IPS DF 19.7 (cell line): ENCODE measurements at regions not wholly inside any gene's neighbourhood (a gene's known extent, or its start where the extent isn't known, plus 50 kb on each side); places are given as distances from the start of the nearest gene placed in this dataset.

Experiments
- DNase-seq: peaks from one replicate; pipeline ENCODE4 v3.0.0-alpha.2; 2013; ENCODE audit warnings: low read depth, low spot score

DNA sequence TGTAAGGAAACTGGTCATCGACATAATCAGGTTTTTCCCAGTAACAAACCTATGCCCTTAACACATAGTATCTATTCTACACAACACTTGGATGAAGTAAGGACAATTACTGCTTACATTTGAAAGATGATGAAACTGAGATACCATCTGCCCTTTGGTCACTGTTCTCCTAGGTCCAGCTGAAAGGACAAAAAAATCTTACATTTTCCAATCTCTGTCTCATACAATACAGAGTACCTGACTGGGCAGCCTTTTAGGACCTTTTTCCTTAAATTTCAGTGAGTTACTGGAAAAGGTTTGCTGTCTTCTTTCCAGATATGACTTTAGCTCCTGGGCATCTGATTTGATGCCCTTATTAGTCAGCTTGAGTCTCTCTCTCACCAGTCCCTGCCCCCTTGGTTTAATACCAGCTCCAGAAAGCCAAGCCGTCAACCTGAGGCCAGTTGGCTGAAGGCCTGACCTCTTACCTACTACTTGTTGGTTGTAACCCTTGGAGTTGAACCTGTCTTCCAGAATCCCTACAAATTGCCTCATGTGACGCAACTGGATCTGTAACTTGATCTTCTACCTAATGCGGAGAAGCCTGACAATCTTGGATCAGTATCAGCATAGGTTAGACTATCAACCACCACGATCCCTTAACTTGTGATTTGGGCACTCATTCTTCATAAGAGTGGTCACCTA lies 355.3 kb upstream of the ZNF385D start:
- no peak for DNase-seq

DNA sequence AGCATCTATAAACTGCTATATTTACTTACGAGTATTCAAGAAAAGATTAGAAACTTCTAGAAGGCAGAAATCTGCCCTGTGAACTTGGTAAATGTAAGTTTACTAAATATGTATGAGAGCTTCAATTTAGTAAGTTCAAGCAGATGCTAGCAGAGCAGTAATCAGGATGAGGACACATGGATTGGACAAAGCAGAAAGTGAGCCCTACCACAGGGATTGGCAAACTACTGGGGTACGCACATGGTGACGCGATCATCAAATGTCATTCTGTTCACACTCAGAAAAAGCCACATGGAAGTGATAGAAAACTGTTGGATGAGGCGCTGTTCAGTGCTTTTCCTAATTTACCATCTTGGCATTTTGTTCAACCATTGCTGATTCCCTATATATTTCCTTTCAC lies 360.2 kb upstream of the ZNF385D start:
- no peak for DNase-seq

DNA sequence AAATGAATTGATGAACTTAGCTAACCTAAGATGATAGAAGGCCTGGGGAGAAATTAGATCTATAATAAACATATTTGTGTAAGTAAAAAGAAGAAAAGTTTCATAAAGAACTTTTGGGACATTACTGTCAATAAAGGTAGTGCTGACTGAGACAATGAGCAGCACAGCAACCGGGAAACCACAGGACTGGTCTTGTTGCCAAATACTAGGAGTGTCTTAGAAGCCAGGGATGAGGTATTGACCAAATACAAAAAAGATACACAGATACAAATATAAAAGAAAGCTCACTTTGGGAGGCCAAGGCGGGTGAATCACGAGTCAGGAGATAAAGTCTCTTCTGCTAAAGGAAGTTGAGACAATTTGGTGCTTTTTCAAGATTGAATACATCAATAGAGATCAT lies 362.4 kb upstream of the ZNF385D start:
- DNase-seq, result no peak

DNA sequence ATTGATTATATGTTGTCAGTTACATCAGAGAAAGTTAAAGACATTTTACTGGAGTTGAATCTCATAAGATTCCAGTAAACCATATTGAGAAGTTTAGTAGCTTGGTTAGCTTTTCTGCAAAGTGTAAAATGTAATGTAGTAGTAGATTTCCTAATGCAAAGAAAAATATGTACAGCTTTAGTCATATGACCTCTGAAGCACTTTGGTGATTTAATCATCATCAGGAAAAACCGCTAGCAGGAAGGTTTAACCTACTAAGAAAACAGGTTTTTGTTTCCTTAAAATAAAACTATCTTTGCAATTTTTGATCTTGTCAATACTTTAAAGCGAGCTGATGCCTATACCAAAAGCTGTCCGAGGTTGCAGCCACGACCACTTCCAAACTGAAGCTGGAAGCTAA lies 364.6 kb upstream of the ZNF385D start:
- DNase-seq, result no peak

- DNase-seq, result no peak
Measured at GRCh38 chr3:22117091-22117490, 366.1 kb upstream of the ZNF385D start.

GRCh38 chr3:22117751-22118346 lies 366.8 kb upstream of the ZNF385D start:
- DNase-seq, result no peak

- no peak for DNase-seq
Measured at GRCh38 chr3:22118542-22118941, 367.5 kb upstream of the ZNF385D start.

- DNase-seq, result no peak
Measured at GRCh38 chr3:22121068-22121701, 370.2 kb upstream of the ZNF385D start.

- no peak for DNase-seq
Measured at GRCh38 chr3:22122567-22122966, 371.6 kb upstream of the ZNF385D start.

GRCh38 chr3:22129101-22129500 lies 378.1 kb upstream of the ZNF385D start:
- no peak for DNase-seq

DNA sequence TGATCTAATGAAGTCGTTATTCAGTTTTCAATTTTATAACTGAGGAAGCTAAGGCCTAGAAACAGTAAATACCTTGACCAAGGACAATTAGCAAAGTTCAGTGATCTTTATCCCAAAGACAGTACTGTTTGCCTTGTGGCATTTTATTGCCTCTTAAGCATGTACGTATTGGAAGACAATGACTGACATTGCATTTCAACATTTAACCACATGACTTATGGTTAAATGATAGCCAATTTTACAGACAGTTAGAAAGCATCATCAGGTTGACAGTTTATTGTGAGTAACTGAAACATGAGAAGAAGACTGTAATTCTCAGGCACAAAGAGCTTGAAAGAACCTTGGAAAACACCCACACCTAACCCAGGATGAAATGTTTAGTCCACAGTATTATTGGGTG lies 390.8 kb upstream of the ZNF385D start:
- DNase-seq, result no peak

- no peak for DNase-seq
Measured at GRCh38 chr3:22147161-22147560, 396.2 kb upstream of the ZNF385D start.

- no peak for DNase-seq
Measured at GRCh38 chr3:22156868-22157267, 405.9 kb upstream of the ZNF385D start.

DNA sequence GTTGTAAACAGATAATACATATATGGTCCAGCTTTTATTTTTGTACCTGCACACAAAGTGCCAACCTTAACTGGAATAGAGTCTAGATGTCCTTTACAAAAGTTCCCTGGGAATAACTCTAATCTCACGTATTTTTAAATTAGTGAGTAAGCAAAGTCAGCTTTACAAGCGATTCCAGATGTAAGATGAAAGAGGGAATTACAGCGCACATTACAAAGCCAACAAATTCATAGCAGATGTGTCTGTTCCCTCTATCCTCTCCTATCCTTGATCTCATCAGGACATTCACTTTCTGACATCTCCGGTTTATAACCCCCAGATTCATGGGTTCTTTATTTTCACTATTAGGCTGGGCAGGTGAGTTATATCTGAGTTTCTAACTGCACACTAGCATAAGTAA lies 406.8 kb upstream of the ZNF385D start:
- DNase-seq, result no peak

DNA sequence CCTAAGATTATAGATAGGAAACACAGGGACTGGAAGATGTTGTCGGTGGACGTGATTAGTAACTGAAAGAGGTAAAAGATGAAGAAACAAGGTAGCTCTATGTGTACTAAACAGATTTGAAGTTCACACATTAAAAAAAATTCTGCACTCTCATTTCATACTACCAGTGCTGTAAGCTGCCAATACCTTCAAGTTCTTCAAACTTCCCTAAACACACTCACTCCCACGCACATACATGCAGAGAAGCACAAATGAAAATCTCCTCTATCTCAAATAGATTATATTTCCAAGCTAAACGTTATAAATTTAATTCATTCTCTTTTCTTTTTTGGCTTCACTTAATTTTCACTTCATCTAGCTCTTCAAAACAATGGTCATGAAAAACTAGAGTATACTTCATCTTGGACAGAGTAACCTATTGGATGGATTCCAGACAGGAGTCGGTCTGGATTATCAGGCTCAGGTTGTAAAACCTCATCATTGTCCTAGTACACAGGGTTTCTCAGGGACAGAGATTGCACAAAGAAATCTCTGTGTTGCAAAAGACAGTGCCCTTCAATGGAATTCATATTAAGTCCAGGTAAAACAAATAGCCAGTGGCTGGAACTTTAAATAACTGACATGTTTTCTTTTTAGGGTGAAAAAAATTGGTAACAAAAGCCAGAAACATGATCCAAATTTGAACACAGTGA lies 408.1 kb upstream of the ZNF385D start:
- no peak for DNase-seq

- DNase-seq, result no peak
Measured at GRCh38 chr3:22161315-22161714, 410.3 kb upstream of the ZNF385D start.

DNA sequence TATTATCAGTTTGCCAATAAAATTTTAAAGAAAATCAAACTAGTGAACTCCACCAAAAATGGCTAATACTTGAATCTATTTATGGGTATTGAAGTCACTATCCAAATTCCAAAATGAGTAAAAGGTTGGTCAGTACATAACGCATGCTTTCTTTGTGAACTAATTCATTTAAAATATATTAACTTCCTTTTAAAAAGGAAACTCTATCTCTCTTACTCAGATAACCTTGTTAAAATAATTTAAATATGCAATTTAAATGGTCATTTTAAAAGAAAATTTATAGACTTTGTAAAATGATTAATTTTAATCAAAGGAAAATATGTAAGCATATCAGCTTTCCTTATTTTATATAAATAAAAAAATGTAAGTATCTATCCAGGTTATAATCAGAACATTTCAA lies 419.4 kb upstream of the ZNF385D start:
- DNase-seq, result no peak

- no peak for DNase-seq
Measured at GRCh38 chr3:22172964-22173363, 422.0 kb upstream of the ZNF385D start.

DNA sequence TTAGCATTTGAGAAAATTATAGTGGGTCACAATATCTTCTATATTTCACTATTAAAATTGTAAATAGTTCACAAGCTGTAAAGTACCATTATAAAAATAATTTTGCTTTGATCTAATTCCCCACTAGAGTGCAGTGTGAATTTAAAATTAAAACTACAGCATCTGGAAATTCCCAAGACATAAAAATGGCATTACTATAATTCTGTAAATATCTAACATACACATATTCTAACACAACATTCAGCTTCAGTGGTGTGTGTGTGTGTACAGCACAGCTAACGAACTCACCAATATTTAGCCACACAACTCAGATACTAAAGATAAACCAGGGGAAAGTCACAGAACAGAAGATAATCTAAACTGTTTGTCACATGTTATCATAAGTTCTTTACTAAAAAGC lies 424.9 kb upstream of the ZNF385D start:
- DNase-seq, result no peak

- no peak for DNase-seq
Measured at GRCh38 chr3:22176911-22177310, 425.9 kb upstream of the ZNF385D start.

- DNase-seq, result no peak
Measured at GRCh38 chr3:22189616-22190015, 438.6 kb upstream of the ZNF385D start.

- no peak for DNase-seq
Measured at GRCh38 chr3:22199095-22199494, 448.1 kb upstream of the ZNF385D start.

DNA sequence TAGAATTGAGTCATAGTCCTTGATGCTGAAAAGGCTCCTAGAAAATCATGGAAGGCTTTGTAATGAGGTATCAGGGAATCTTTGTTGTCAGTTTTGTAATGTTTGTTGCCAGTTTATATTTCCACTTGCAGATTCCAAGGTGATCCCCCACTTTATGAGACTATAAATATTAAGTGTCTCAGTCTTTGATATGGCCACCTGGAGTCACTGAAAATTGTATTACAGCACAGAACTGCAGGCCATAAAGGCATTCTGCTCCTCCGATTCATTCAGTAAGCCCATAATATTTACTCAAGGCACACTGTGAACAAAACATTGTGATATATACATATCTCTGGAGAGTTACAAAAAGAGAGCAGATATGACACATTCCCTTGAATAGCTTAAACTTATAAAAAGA lies 457.8 kb upstream of the ZNF385D start:
- no peak for DNase-seq
